Panc1 (cell line): ENCODE measurements at regions not wholly inside any gene's neighbourhood (a gene's known extent, or its start where the extent isn't known, plus 50 kb on each side); places are given as distances from the start of the nearest gene placed in this dataset.

Experiments
- ATAC-seq: fragments of 200-7000 bp; cut with Tn5 transposase; 2 replicates; pipeline ENCODE4 v1.9.1; 2020; ENCODE audit warnings: mild to moderate bottlenecking, moderate library complexity
- BruUV-seq: library from RNA; stranded (reverse); fragments of 400-500 nt; replicated peaks from 2 replicates; lab custom pipeline; 2021; lab: Mats Ljungman, UMichigan
- CTCF ChIA-PET: fragments of 300-600 bp; sonication (Branson Sonifier 250); formaldehyde crosslinking; loops from one replicate; lab custom pipeline; 2022; ENCODE audit warnings: antibody characterized with exemption; lab: Charles Lee
- POLR2A ChIA-PET: fragments of 300-600 bp; sonication (Branson Sonifier 250); formaldehyde crosslinking; loops from one replicate; lab custom pipeline; 2022; ENCODE audit warnings: antibody characterized with exemption; lab: Charles Lee
- DNase-seq: peaks from one replicate; pipeline ENCODE4 v3.0.0-alpha.2; 2010; ENCODE audit warnings: low read depth, low spot score
- H3K27ac ChIP-seq: 2 replicates; pipeline ENCODE4 v1.5.1; 2011; ENCODE audit warnings: mild to moderate bottlenecking, low read length, inconsistent platforms
- H3K27me3 ChIP-seq: fragments of 200-500 bp; sonication (Bioruptor generic); 2 replicates; pipeline ENCODE4 v1.6.0; 2014; ENCODE audit warnings: low read length, inconsistent platforms; ENCODE audit not compliant: control insufficient read depth, insufficient read depth
- H3K36me3 ChIP-seq: fragments of 200-500 bp; sonication (Bioruptor generic); 2 replicates; pipeline ENCODE4 v1.5.1; 2014; ENCODE audit warnings: inconsistent platforms, mild to moderate bottlenecking, low read length, moderate library complexity; ENCODE audit not compliant: control insufficient read depth, insufficient read depth
- H3K4me1 ChIP-seq: 2 replicates; pipeline ENCODE4 v1.5.1; 2011; ENCODE audit warnings: inconsistent platforms, mild to moderate bottlenecking, low read length, moderate library complexity; ENCODE audit not compliant: control insufficient read depth, insufficient read depth
- H3K4me3 ChIP-seq, 2 experiments: 2 replicates each; pipeline ENCODE4 v1.5.1; 2011 to 2012; ENCODE audit warnings: low read depth in 2 of 2, low read length in 2 of 2, mild to moderate bottlenecking in 2 of 2, inconsistent platforms in 1 of 2, moderate library complexity in 1 of 2
- H3K9me3 ChIP-seq: fragments of 200-500 bp; sonication (Bioruptor generic); 2 replicates; pipeline ENCODE4 v1.5.1; 2014; ENCODE audit warnings: low read depth, mild to moderate bottlenecking, inconsistent platforms, low read length, moderate library complexity; ENCODE audit not compliant: control insufficient read depth, insufficient read depth
- POLR2AphosphoS5 ChIP-seq: IDR thresholded peaks from 2 replicates; pipeline ENCODE4 v1.6.1; 2012; ENCODE audit warnings: mild to moderate bottlenecking, low read depth, low read length, moderate library complexity
- SIN3A ChIP-seq: IDR thresholded peaks from 2 replicates; pipeline ENCODE4 v1.6.1; 2012; ENCODE audit warnings: low read depth, mild to moderate bottlenecking, low read length, moderate library complexity, borderline replicate concordance; ENCODE audit not compliant: insufficient read depth
- TCF7L2 ChIP-seq: IDR thresholded peaks from 2 replicates; pipeline ENCODE4 v1.6.1; 2011; ENCODE audit warnings: mild to moderate bottlenecking, low read depth, low read length, inconsistent platforms
- in situ Hi-C: cut with HindIII; loops from 2 replicates; pipeline ENCODE4 v1.10.0; 2016; ENCODE audit warnings: low sequenced_read_pairs, low pct_unique_long_range_greater_than_20kb
- intact Hi-C: fragments of 100-400 bp; cut with micrococcal nuclease; formaldehyde crosslinking; loops from one replicate; pipeline ENCODE4 v1.10.0; 2022; ENCODE audit not compliant: unreplicated experiment
- TF ChIP-seq, protein P1 (sequence below): fragments of 450-650 bp; IDR thresholded peaks from 2 replicates; pipeline ENCODE4 v1.5.1; 2017; ENCODE audit warnings: mild to moderate bottlenecking
- TF ChIP-seq, protein P2 (sequence below), 2 experiments: IDR thresholded peaks; 2 replicates each; pipeline ENCODE4 v1.6.1; 2011 to 2012; ENCODE audit warnings: low read depth in 2 of 2, control low read depth in 1 of 2, low read length in 1 of 2, mild to moderate bottlenecking in 1 of 2, moderate library complexity in 1 of 2; ENCODE audit not compliant: insufficient read depth in 1 of 2

DNA sequence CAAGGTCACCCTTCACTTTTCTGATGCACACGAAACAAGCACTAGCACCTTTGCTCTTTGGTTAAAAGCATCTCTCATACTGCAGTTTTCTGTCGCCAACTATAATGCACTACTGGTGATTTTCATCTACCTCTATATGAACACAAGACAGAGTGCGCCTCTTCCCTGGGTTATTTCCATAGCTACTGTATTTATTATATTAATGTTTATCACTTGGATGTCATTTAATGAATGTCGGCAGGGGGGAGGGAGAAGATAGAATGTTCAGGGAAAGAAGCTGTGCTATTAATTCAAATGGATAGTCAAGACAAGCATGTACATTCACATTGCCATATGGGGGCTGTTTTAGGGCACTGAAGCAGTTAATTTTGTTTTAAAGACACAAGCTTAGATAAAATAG, 174.1 kb upstream of the SAMSN1 start:
- H3K27me3 ChIP-seq: no peaks in the 10 kb centered on the region
- CTCF ChIA-PET: no interaction called here
- intact Hi-C loops: no loop called here

DNA sequence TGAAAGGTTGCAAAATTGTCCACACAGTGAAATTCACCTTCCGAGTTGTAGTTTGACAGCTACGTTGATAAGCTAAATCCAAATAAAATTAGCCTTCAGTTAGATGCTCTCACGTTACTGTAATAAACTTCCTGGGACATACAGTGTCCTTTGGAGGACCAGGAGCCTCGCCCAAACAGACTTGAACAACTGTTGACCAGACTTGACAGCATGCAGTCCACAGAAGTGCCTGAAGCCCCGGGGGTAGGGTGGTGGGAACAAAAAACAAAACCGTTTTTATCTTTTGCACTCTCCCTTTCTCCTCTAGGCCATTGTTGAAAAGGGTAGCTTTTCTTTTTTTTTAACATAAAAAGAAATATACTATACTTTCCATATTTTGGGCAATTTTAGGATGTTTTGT, 172.8 kb upstream of the SAMSN1 start:
- no peak for TF ChIP-seq POLR2AphosphoS5
- TF ChIP-seq, protein P1, sequence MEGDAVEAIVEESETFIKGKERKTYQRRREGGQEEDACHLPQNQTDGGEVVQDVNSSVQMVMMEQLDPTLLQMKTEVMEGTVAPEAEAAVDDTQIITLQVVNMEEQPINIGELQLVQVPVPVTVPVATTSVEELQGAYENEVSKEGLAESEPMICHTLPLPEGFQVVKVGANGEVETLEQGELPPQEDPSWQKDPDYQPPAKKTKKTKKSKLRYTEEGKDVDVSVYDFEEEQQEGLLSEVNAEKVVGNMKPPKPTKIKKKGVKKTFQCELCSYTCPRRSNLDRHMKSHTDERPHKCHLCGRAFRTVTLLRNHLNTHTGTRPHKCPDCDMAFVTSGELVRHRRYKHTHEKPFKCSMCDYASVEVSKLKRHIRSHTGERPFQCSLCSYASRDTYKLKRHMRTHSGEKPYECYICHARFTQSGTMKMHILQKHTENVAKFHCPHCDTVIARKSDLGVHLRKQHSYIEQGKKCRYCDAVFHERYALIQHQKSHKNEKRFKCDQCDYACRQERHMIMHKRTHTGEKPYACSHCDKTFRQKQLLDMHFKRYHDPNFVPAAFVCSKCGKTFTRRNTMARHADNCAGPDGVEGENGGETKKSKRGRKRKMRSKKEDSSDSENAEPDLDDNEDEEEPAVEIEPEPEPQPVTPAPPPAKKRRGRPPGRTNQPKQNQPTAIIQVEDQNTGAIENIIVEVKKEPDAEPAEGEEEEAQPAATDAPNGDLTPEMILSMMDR: no peak
- TF ChIP-seq SIN3A: no peak
- TF ChIP-seq, protein P2, sequence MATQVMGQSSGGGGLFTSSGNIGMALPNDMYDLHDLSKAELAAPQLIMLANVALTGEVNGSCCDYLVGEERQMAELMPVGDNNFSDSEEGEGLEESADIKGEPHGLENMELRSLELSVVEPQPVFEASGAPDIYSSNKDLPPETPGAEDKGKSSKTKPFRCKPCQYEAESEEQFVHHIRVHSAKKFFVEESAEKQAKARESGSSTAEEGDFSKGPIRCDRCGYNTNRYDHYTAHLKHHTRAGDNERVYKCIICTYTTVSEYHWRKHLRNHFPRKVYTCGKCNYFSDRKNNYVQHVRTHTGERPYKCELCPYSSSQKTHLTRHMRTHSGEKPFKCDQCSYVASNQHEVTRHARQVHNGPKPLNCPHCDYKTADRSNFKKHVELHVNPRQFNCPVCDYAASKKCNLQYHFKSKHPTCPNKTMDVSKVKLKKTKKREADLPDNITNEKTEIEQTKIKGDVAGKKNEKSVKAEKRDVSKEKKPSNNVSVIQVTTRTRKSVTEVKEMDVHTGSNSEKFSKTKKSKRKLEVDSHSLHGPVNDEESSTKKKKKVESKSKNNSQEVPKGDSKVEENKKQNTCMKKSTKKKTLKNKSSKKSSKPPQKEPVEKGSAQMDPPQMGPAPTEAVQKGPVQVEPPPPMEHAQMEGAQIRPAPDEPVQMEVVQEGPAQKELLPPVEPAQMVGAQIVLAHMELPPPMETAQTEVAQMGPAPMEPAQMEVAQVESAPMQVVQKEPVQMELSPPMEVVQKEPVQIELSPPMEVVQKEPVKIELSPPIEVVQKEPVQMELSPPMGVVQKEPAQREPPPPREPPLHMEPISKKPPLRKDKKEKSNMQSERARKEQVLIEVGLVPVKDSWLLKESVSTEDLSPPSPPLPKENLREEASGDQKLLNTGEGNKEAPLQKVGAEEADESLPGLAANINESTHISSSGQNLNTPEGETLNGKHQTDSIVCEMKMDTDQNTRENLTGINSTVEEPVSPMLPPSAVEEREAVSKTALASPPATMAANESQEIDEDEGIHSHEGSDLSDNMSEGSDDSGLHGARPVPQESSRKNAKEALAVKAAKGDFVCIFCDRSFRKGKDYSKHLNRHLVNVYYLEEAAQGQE (IDR thresholded peaks at IDR 0.05; ENCODE audit: insufficient read depth in 1 of 2, low read depth in 2 of 2, low read length in 1 of 2): no peak
- no peak for TF ChIP-seq TCF7L2
- ATAC-seq (no peak), DNase-seq (no peak)
- H3K4me3 ChIP-seq: no peak overlapping the region
- BruUV-seq: no TSS peak
- ChIA-PET CTCF (no interaction called here), POLR2A (no interaction called here)
- H3K27me3 ChIP-seq: no peaks in the 10 kb centered on the region
- no peak overlapping the region for H3K27ac ChIP-seq
- no peaks in the 10 kb centered on the region for H3K9me3 ChIP-seq
- intact Hi-C loops (no loop called here), in situ Hi-C loops (no loop called here)
- H3K36me3 ChIP-seq: no peaks in the 10 kb centered on the region
- H3K4me1 ChIP-seq: no peaks in the 10 kb centered on the region

More for the DNA sequence above, 174.1 kb upstream of the SAMSN1 start:
- DNase-seq (no peak), ATAC-seq (no peak)
- no peaks in the 10 kb centered on the region for H3K9me3 ChIP-seq
- no peak overlapping the region for H3K27ac ChIP-seq
- POLR2A ChIA-PET: no interaction called here
- no peaks in the 10 kb centered on the region for H3K4me1 ChIP-seq
- H3K36me3 ChIP-seq: no peaks in the 10 kb centered on the region
- no TSS peak for BruUV-seq
- in situ Hi-C loops: no loop called here
- TF ChIP-seq, protein P1: no peak
- no peak for TF ChIP-seq TCF7L2
- TF ChIP-seq, protein P2 (IDR thresholded peaks at IDR 0.05; ENCODE audit: insufficient read depth in 1 of 2, low read depth in 2 of 2, low read length in 1 of 2): no peak
- TF ChIP-seq SIN3A: no peak
- TF ChIP-seq POLR2AphosphoS5: no peak
- H3K4me3 ChIP-seq: no peak overlapping the region
